Esophagus squamous epithelium (tissue), 5 donors: ENCODE measurements at regions not wholly inside any gene's neighbourhood (a gene's known extent, or its start where the extent isn't known, plus 50 kb on each side); places are given as distances from the start of the nearest gene placed in this dataset.

Experiments used
- DNase-seq: peaks from one replicate; lab custom pipeline; 2025; lab: John Stamatoyannopoulos, UW
- H3K27ac ChIP-seq, 4 donors: fragments of 200-600 bp; sonication (generic); one replicate each; pipeline ENCODE4 v1.5.1; 2016 to 2019; ENCODE audit warnings: mild to moderate bottlenecking in 1 of 4
- H3K27me3 ChIP-seq, 4 donors: fragments of 200-600 bp; sonication (generic); 1 replicate in 3 of 4; 2 replicates in 1 of 4; pipeline versions ENCODE4 v1.5.1 to v1.6.0; 2017 to 2021; ENCODE audit warnings: antibody characterized with exemption in 1 of 4
- H3K36me3 ChIP-seq, 3 donors: fragments of 200-600 bp; sonication (generic); one replicate each; pipeline ENCODE4 v1.5.1; 2016 to 2019
- H3K4me1 ChIP-seq, 3 donors: fragments of 200-600 bp; sonication (generic); one replicate each; pipeline ENCODE4 v1.5.1; 2017 to 2019
- H3K4me3 ChIP-seq, 4 donors: fragments of 200-600 bp; sonication (generic); 1 replicate in 3 of 4; 2 replicates in 1 of 4; pipeline ENCODE4 v1.5.1; 2016 to 2019; ENCODE audit warnings: mild to moderate bottlenecking in 2 of 4, moderate library complexity in 1 of 4
- H3K9me3 ChIP-seq, 3 donors: fragments of 200-600 bp; sonication (generic); one replicate each; pipeline ENCODE4 v1.5.1; 2016 to 2019
- POLR2A ChIP-seq, 4 donors: fragments of 450-650 bp; IDR thresholded peaks; one replicate each; pipeline ENCODE4 v1.6.1; 2017; ENCODE audit warnings: antibody characterized with exemption in 4 of 4, mild to moderate bottlenecking in 4 of 4, moderate library complexity in 3 of 4
- WGBS, 2 donors: methylation state at CpG; one replicate each; pipeline ENCODE4 v1.1.5; 2018; 5-methylcytosine and 5-hydroxymethylcytosine counted together
- intact Hi-C: fragments of 100-400 bp; cut with DNase I; formaldehyde crosslinking; loops from one replicate; pipeline ENCODE4 v1.15.0; 2022
- TF ChIP-seq, protein P1 (sequence below), 6 experiments: fragments of 450-650 bp in 4 of 6; fragments of 200-600 bp in 2 of 6; sonication (generic) in 2 of 6; IDR thresholded peaks; one replicate each; pipeline ENCODE4 v1.5.1; 2016 to 2019; ENCODE audit warnings: antibody characterized with exemption in 6 of 6, mild to moderate bottlenecking in 4 of 6, moderate library complexity in 4 of 6
- donor health status: DM: yes; HTN: yes; CAD: no.

DNA sequence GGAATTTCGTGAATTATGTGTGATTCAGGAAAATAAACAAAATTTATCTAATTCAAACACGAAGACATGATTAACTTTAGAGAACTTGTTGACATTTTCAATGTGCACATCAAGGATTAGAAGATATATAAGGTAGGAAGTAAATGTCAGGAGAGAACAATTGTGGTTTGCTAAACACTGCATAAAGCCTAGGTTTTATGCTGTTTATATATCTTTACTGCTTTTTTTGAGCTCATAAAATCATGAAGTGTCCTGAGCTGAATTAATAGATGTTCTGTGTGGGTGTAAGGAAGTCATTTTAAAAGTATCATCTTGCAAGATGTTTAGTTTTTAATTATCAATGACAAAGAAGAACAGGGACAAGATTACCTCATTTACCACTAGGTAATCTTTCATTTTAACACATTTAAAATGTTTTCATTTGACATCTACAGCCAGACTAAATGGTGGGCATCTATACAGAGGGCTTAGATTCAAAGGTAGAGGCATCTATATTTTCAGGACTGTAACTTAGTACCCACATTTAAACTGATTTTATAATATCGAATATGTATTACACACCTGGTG, 382.8 kb downstream of the ADAMTS20 start:
- TF ChIP-seq POLR2A (IDR thresholded peaks at IDR 0.05), result no peak
- TF ChIP-seq, protein P1, sequence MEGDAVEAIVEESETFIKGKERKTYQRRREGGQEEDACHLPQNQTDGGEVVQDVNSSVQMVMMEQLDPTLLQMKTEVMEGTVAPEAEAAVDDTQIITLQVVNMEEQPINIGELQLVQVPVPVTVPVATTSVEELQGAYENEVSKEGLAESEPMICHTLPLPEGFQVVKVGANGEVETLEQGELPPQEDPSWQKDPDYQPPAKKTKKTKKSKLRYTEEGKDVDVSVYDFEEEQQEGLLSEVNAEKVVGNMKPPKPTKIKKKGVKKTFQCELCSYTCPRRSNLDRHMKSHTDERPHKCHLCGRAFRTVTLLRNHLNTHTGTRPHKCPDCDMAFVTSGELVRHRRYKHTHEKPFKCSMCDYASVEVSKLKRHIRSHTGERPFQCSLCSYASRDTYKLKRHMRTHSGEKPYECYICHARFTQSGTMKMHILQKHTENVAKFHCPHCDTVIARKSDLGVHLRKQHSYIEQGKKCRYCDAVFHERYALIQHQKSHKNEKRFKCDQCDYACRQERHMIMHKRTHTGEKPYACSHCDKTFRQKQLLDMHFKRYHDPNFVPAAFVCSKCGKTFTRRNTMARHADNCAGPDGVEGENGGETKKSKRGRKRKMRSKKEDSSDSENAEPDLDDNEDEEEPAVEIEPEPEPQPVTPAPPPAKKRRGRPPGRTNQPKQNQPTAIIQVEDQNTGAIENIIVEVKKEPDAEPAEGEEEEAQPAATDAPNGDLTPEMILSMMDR (IDR thresholded peaks at IDR 0.05), result no peak
- H3K27me3 ChIP-seq, result no peaks in the 10 kb centered on the region
- H3K9me3 ChIP-seq, result no peaks in the 10 kb centered on the region
- no peak overlapping the region for H3K4me3 ChIP-seq
- WGBS, 2 donors, result 45 to 49% methylated on average over 3 of the region's 3 CpGs
- intact Hi-C loops, result no loop called here
- no peaks in the 10 kb centered on the region for H3K36me3 ChIP-seq
- H3K27ac ChIP-seq, result no peak overlapping the region
- no peaks in the 10 kb centered on the region for H3K4me1 ChIP-seq
- DNase-seq, result no peak

DNA sequence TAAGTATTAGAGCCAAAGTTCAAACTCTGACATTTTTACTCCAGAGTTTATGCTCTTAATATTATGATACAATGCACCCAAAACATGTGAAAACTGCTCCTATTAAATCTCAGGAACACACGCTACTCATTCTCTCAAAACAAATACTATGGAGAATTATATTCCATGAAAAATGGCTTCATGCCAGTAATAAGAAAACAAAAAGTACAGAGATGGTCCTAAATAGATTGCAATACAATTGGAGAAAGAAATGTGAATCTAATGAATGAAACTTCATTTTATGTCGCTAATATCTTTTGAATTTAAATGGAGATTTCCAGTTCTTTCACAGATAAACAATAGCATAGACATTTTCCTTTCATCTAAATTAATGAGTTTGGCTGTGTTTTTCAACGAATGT, 384.3 kb downstream of the ADAMTS20 start:
- DNase-seq, result no peak
- Histone ChIP-seq H3K27ac (no peak overlapping the region), H3K36me3 (no peaks in the 10 kb centered on the region), H3K4me3 (no peak overlapping the region), H3K27me3 (no peaks in the 10 kb centered on the region), H3K9me3 (no peaks in the 10 kb centered on the region), H3K4me1 (no peaks in the 10 kb centered on the region)
- WGBS, 2 donors, result 29 to 32% methylated on average over 3 of the region's 3 CpGs
- intact Hi-C loops, result no loop called here
- TF ChIP-seq, protein P1 (IDR thresholded peaks at IDR 0.05), result no peak
- no peak for TF ChIP-seq POLR2A (IDR thresholded peaks at IDR 0.05)

DNA sequence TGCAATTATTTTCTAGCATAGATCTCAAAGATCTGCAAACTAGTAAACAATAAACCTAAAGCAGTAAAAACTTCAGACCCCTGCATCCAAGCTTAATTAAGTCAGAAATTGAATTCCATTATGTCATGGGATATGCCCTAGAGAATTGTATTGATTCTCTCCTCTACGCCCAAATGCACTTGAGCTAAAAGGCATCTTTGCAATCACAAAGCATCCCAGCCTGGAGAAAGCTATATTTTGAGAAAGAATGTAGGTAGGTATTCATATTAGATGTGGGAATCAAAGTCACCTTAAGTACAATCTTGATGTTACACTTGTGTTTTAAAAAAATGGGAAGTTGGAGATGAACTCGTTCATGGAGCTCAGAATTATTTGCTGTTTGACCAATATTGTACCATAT, 386.7 kb downstream of the ADAMTS20 start:
- Histone ChIP-seq H3K9me3 (no peaks in the 10 kb centered on the region), H3K4me3 (no peak overlapping the region), H3K4me1 (no peaks in the 10 kb centered on the region), H3K27ac (no peak overlapping the region), H3K27me3 (no peaks in the 10 kb centered on the region), H3K36me3 (no peaks in the 10 kb centered on the region)
- no peak for DNase-seq
- intact Hi-C loops, result no loop called here
- TF ChIP-seq POLR2A (IDR thresholded peaks at IDR 0.05), result no peak
- TF ChIP-seq, protein P1 (IDR thresholded peaks at IDR 0.05), result no peak
- 64 to 85% methylated on average over 2 of the region's 2 CpGs for WGBS, 2 donors

DNA sequence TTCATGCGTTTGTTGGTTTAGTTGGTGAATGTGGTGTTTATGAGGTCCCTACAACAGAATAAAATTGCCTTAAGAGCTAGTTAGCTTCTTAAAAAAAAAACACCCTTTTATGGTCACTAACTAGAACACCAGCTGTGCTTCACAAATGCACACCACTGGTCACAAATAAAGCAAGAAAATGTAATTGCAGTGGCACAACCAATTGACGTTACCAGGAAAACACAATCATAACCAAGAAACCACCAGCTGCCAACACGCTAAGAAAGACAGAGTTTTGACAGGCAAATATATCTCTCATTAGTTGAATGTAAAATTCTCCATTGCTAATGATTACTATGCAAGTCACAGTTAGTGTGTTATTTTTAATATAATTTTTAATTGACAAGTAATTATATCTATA, 389.9 kb downstream of the ADAMTS20 start:
- WGBS, 2 donors, result 81 to 90% methylated on average over 3 of the region's 3 CpGs
- Histone ChIP-seq H3K4me3 (no peak overlapping the region), H3K27me3 (no peaks in the 10 kb centered on the region), H3K36me3 (no peaks in the 10 kb centered on the region), H3K27ac (no peak overlapping the region), H3K9me3 (no peaks in the 10 kb centered on the region), H3K4me1 (no peaks in the 10 kb centered on the region)
- intact Hi-C loops, result no loop called here
- no peak for DNase-seq
- TF ChIP-seq, protein P1 (IDR thresholded peaks at IDR 0.05), result no peak
- no peak for TF ChIP-seq POLR2A (IDR thresholded peaks at IDR 0.05)

DNA sequence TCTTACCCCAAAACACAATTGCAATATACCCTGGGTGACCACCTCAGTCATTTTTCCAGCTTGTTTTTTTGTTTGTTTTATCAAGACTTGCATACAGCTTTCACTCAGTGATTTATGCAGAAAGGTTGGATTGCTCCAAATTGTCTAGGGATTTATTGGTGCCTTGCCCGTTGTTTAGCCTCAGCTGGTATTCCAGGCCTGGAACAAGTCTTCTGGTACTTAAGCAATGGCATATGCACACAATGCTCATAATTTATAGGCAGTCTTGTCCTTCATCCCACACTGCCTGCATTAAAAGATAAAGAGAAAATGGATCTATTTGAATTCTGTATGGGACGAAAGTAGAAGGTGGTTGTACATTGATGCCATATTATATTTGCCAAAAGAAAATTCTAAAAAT, 392.5 kb downstream of the ADAMTS20 start:
- H3K27me3 ChIP-seq, result no peaks in the 10 kb centered on the region
- no peak overlapping the region for H3K4me3 ChIP-seq
- no peak for DNase-seq
- intact Hi-C loops, result no loop called here
- H3K36me3 ChIP-seq, result no peaks in the 10 kb centered on the region
- TF ChIP-seq, protein P1 (IDR thresholded peaks at IDR 0.05), result no peak
- TF ChIP-seq POLR2A (IDR thresholded peaks at IDR 0.05), result no peak
- H3K27ac ChIP-seq, result no peak overlapping the region
- H3K4me1 ChIP-seq, result no peaks in the 10 kb centered on the region
- 75 to 77% methylated on average over 2 of the region's 2 CpGs for WGBS, 2 donors
- H3K9me3 ChIP-seq, result no peaks in the 10 kb centered on the region
